ENCODE measurements at regions not wholly inside any gene's neighbourhood (a gene's known extent, or its start where the extent isn't known, plus 50 kb on each side); places are given as distances from the start of the nearest gene placed in this dataset.

DNA sequence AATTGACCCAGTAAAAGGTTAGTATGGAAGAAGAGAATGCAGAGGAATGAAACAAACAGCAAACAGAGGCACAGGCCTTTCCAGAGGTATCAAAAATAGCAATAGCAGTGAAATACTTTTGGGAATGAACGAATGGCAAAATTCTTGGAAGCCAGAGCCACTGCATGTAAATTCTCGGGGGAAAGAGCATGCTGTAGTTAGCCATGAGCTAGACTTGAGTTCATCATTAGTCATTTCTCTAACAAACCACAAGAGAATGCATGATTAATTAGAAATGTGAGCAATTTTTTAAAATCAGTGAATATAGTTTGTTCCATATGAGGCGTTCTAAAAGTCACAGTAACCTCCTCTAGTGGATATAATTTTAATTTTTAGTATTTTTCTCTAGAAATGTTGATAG, 170.3 kb upstream of the PRR16 start:
- H3K27me3 ChIP-seq (ENCODE audit: control insufficient read depth in 1 of 2, insufficient read depth in 2 of 2, low read length in 2 of 2) = no peaks in the 10 kb centered on the region
- H3K4me1 ChIP-seq (ENCODE audit: insufficient read depth, low read length) = no peaks in the 10 kb centered on the region
- Mint-ChIP-seq H3K36me3 (ENCODE audit: low read depth) (no peaks in the 10 kb centered on the region), H3K4me1 (ENCODE audit: low read depth) (no peaks in the 10 kb centered on the region), H3K9me3 (no peaks in the 10 kb centered on the region), H3K27me3 (no peaks in the 10 kb centered on the region), H3K27ac (no peak overlapping the region), H3K4me3 (no peak overlapping the region)
- TF ChIP-seq, protein P1, sequence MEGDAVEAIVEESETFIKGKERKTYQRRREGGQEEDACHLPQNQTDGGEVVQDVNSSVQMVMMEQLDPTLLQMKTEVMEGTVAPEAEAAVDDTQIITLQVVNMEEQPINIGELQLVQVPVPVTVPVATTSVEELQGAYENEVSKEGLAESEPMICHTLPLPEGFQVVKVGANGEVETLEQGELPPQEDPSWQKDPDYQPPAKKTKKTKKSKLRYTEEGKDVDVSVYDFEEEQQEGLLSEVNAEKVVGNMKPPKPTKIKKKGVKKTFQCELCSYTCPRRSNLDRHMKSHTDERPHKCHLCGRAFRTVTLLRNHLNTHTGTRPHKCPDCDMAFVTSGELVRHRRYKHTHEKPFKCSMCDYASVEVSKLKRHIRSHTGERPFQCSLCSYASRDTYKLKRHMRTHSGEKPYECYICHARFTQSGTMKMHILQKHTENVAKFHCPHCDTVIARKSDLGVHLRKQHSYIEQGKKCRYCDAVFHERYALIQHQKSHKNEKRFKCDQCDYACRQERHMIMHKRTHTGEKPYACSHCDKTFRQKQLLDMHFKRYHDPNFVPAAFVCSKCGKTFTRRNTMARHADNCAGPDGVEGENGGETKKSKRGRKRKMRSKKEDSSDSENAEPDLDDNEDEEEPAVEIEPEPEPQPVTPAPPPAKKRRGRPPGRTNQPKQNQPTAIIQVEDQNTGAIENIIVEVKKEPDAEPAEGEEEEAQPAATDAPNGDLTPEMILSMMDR (IDR thresholded peaks at IDR 0.05) = no peak
- POLR2A ChIA-PET = no interaction called here
- H3K9me3 ChIP-seq (ENCODE audit: control insufficient read depth in 1 of 2, insufficient read depth in 1 of 2, low read length in 2 of 2) = no peaks in the 10 kb centered on the region
- CTCF ChIA-PET = no interaction called here
- DNase-seq = no peak
- intact Hi-C loops (cut with DNase I, micrococcal nuclease) = no loop called here
- H3K27ac ChIP-seq (ENCODE audit: low read depth in 1 of 2, low read length in 2 of 2) = no peak overlapping the region
- no peaks in the 10 kb centered on the region for H3K36me3 ChIP-seq (ENCODE audit: insufficient read depth, low read length)
- no peak for ATAC-seq (ENCODE audit: poor library complexity)
- no peak overlapping the region for H3K4me3 ChIP-seq (ENCODE audit: low read length)

DNA sequence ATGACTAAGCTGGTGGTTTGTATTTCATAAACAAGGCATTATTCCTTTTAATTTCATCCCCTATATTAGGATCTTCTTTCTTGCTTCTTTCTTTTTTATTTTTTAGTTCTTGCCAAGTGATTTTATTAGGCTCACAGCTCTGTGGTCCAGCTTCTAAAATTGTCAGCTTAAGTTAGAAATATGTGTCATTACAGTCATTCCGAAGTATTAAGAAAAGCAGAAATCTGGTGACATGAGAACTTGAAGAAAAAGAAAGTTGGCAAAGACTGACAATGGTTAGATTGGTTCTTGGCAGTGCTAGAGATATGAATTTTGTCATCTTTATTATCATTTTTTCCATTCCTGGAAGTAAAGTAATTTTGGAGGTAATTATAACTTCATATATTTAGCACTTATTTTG, 166.5 kb upstream of the PRR16 start:
- intact Hi-C loops (cut with DNase I, micrococcal nuclease) = no loop called here
- Histone ChIP-seq H3K4me3 (ENCODE audit: low read length) (no peak overlapping the region), H3K9me3 (ENCODE audit: control insufficient read depth in 1 of 2, insufficient read depth in 1 of 2, low read length in 2 of 2) (no peaks in the 10 kb centered on the region), H3K4me1 (ENCODE audit: insufficient read depth, low read length) (no peaks in the 10 kb centered on the region), H3K27me3 (ENCODE audit: control insufficient read depth in 1 of 2, insufficient read depth in 2 of 2, low read length in 2 of 2) (no peaks in the 10 kb centered on the region), H3K36me3 (ENCODE audit: insufficient read depth, low read length) (no peaks in the 10 kb centered on the region), H3K27ac (ENCODE audit: low read depth in 1 of 2, low read length in 2 of 2) (no peak overlapping the region)
- no peaks in the 10 kb centered on the region for H3K36me3 Mint-ChIP-seq (ENCODE audit: low read depth)
- no peak overlapping the region for H3K27ac Mint-ChIP-seq
- H3K4me1 Mint-ChIP-seq (ENCODE audit: low read depth) = no peaks in the 10 kb centered on the region
- POLR2A ChIA-PET = no interaction called here
- H3K4me3 Mint-ChIP-seq = no peak overlapping the region
- DNase-seq (no peak), ATAC-seq (ENCODE audit: poor library complexity) (no peak)
- TF ChIP-seq, protein P1 (IDR thresholded peaks at IDR 0.05) = no peak
- no peaks in the 10 kb centered on the region for H3K27me3 Mint-ChIP-seq
- H3K9me3 Mint-ChIP-seq = peaks cover 2% of the 10 kb centered on the region
- CTCF ChIA-PET = no interaction called here

DNA sequence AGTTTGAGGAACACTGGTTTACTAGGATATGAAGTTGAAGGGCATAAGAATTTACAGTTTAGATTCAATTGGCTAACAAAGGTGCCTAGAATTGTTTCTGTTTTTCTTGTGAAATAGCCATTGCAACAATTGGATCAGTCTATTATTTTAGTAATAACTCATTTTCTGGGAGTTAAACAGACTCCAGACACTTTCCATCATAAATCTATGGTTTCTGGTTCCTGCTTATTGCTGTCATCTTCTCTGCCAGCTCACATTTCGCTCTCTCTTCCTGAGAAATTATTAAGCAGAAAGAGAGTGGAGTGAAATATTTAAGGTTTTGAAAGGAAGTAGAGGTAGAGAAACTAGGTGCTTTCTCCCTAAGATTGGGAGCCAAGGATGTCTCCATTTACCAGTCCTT, 165.1 kb upstream of the PRR16 start:
- Mint-ChIP-seq H3K4me3 (no peak overlapping the region), H3K27me3 (no peaks in the 10 kb centered on the region), H3K9me3 (peaks cover 2% of the 10 kb centered on the region), H3K27ac (no peak overlapping the region), H3K36me3 (ENCODE audit: low read depth) (no peaks in the 10 kb centered on the region), H3K4me1 (ENCODE audit: low read depth) (no peaks in the 10 kb centered on the region)
- Histone ChIP-seq H3K36me3 (ENCODE audit: insufficient read depth, low read length) (no peaks in the 10 kb centered on the region), H3K4me1 (ENCODE audit: insufficient read depth, low read length) (no peaks in the 10 kb centered on the region), H3K4me3 (ENCODE audit: low read length) (no peak overlapping the region), H3K9me3 (ENCODE audit: control insufficient read depth in 1 of 2, insufficient read depth in 1 of 2, low read length in 2 of 2) (no peaks in the 10 kb centered on the region), H3K27ac (ENCODE audit: low read depth in 1 of 2, low read length in 2 of 2) (no peak overlapping the region), H3K27me3 (ENCODE audit: control insufficient read depth in 1 of 2, insufficient read depth in 2 of 2, low read length in 2 of 2) (no peaks in the 10 kb centered on the region)
- intact Hi-C loops (cut with DNase I, micrococcal nuclease) = no loop called here
- TF ChIP-seq, protein P1 (IDR thresholded peaks at IDR 0.05) = no peak
- CTCF ChIA-PET = no interaction called here
- POLR2A ChIA-PET = no interaction called here
- DNase-seq (no peak), ATAC-seq (ENCODE audit: poor library complexity) (no peak)

All from CD4-positive, alpha-beta T cell (primary cell).